ENCODE measurements at regions not wholly inside any gene's neighbourhood (a gene's known extent, or its start where the extent isn't known, plus 50 kb on each side); places are given as distances from the start of the nearest gene placed in this dataset.

- DNase-seq (ENCODE audit: low read depth, low spot score): no peak
- no peak for TF ChIP-seq CTCF (IDR thresholded peaks at IDR 0.05; ENCODE audit: insufficient read depth, low read length, missing control alignments)
- no peak overlapping the region for H3K4me3 ChIP-seq (ENCODE audit: low read depth, low read length)
- CTCF ChIA-PET: interaction anchor here (1.4 kb wide), 1 partner anchor 11 kb away, joined by 5 read pairs; no protein-coding TSS in a partner anchor
- POLR2A ChIA-PET: no interaction called here
These were observed 340.3 kb upstream of the ZNF385D start for GRCh38 chr3:22091329-22091728.

- TF ChIP-seq CTCF (IDR thresholded peaks at IDR 0.05; ENCODE audit: insufficient read depth, low read length, missing control alignments): no peak
- CTCF ChIA-PET: no interaction called here
- H3K4me3 ChIP-seq (ENCODE audit: low read depth, low read length): no peak overlapping the region
- POLR2A ChIA-PET: no interaction called here
- DNase-seq (ENCODE audit: low read depth, low spot score): no peak
These were observed 347.0 kb upstream of the ZNF385D start for GRCh38 chr3:22098021-22098420.

DNA sequence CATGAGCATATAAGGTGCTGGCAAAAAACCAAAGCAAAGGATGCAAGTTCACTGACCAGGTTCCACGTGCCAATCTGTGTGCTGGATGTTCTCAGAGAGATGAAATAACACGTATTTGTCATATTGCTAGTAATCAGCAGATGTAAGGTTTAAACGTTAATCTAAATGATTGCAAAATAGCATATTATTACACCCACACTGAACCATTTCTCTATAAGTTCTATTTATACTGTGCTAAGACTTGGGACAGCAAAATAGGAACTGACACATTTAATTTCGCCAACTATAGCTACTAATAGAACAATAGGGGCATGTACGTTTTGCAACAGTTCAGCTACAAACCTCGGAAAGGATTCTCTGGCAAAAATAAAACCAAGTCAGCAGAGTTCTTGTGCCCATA is 350.3 kb upstream of the ZNF385D start:
- H3K4me3 ChIP-seq (ENCODE audit: low read depth, low read length): no peak overlapping the region
- DNase-seq (ENCODE audit: low read depth, low spot score): no peak
- no peak for TF ChIP-seq CTCF (IDR thresholded peaks at IDR 0.05; ENCODE audit: insufficient read depth, low read length, missing control alignments)
- POLR2A ChIA-PET: no interaction called here
- CTCF ChIA-PET: interaction anchor here (0.6 kb wide), 1 partner anchor 143 kb away, joined by 3 read pairs; no protein-coding TSS in a partner anchor

DNA sequence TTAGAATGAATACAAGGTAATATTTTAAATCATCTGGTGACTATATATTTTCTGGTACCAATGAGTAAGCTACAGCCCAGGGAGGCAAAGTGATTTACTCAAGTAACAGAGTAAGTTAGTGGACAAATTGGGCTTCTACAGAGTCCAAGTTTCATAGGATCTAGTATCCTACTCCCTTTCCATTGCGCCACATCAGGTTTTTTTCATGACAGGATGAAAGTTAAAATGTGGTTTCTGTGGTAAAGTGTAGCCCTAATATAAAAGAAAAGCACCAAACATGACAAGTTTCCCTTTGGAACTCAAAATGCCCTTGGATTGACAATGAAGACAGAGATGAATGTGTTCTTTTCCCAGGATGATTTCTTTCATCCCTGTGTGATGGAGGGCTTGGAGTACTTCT is 350.8 kb upstream of the ZNF385D start:
- no peak for TF ChIP-seq CTCF (IDR thresholded peaks at IDR 0.05; ENCODE audit: insufficient read depth, low read length, missing control alignments)
- no peak for DNase-seq (ENCODE audit: low read depth, low spot score)
- POLR2A ChIA-PET: no interaction called here
- CTCF ChIA-PET: interaction anchor here (0.6 kb wide), 1 partner anchor 143 kb away, joined by 3 read pairs; no protein-coding TSS in a partner anchor
- no peak overlapping the region for H3K4me3 ChIP-seq (ENCODE audit: low read depth, low read length)

DNA sequence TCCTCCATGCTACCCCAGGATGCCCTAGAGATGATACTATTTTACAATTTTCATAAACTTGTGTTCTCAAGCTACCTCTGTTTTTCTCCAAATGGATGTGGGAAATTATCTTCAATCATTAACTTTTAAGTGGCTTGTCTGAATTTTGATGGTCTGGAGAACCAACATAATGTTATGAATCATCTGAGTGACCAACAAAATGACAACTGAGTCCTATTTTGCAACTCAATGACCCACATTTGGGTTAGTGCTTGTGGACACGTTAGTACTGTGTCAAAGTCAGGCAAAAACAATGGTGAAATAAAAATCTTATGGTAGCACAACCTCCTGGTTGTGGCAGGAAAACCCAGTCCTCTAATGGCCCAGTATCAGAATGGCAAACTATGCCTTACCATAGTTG is 352.4 kb upstream of the ZNF385D start:
- CTCF ChIA-PET: no interaction called here

DNA sequence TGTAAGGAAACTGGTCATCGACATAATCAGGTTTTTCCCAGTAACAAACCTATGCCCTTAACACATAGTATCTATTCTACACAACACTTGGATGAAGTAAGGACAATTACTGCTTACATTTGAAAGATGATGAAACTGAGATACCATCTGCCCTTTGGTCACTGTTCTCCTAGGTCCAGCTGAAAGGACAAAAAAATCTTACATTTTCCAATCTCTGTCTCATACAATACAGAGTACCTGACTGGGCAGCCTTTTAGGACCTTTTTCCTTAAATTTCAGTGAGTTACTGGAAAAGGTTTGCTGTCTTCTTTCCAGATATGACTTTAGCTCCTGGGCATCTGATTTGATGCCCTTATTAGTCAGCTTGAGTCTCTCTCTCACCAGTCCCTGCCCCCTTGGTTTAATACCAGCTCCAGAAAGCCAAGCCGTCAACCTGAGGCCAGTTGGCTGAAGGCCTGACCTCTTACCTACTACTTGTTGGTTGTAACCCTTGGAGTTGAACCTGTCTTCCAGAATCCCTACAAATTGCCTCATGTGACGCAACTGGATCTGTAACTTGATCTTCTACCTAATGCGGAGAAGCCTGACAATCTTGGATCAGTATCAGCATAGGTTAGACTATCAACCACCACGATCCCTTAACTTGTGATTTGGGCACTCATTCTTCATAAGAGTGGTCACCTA is 355.3 kb upstream of the ZNF385D start:
- H3K4me3 ChIP-seq (ENCODE audit: low read depth, low read length): no peak overlapping the region
- POLR2A ChIA-PET: no interaction called here
- CTCF ChIA-PET: no interaction called here

More for the DNA sequence above, 352.4 kb upstream of the ZNF385D start:
- no peak for DNase-seq (ENCODE audit: low read depth, low spot score)
- H3K4me3 ChIP-seq (ENCODE audit: low read depth, low read length): no peak overlapping the region
- POLR2A ChIA-PET: no interaction called here
- TF ChIP-seq CTCF (IDR thresholded peaks at IDR 0.05; ENCODE audit: insufficient read depth, low read length, missing control alignments): no peak

More for the DNA sequence above, 355.3 kb upstream of the ZNF385D start:
- no peak for TF ChIP-seq CTCF (IDR thresholded peaks at IDR 0.05; ENCODE audit: insufficient read depth, low read length, missing control alignments)
- DNase-seq (ENCODE audit: low read depth, low spot score): no peak
